Body of pancreas (tissue), 4 donors: ENCODE measurements at regions not wholly inside any gene's neighbourhood (a gene's known extent, or its start where the extent isn't known, plus 50 kb on each side); places are given as distances from the start of the nearest gene placed in this dataset.

Source experiments
- POLR2A ChIP-seq, 3 donors: fragments of 450-650 bp; IDR thresholded peaks; one replicate each; pipeline ENCODE4 v1.6.1; 2016; ENCODE audit warnings: antibody characterized with exemption in 3 of 3, mild to moderate bottlenecking in 2 of 3
- TF ChIP-seq, protein P1 (sequence below), 7 experiments: fragments of 450-650 bp in 4 of 7; fragments of 200-600 bp in 3 of 7; sonication (generic) in 3 of 7; IDR thresholded peaks; one replicate each; pipeline ENCODE4 v1.5.1; 2016 to 2019; ENCODE audit warnings: antibody characterized with exemption in 7 of 7

DNA sequence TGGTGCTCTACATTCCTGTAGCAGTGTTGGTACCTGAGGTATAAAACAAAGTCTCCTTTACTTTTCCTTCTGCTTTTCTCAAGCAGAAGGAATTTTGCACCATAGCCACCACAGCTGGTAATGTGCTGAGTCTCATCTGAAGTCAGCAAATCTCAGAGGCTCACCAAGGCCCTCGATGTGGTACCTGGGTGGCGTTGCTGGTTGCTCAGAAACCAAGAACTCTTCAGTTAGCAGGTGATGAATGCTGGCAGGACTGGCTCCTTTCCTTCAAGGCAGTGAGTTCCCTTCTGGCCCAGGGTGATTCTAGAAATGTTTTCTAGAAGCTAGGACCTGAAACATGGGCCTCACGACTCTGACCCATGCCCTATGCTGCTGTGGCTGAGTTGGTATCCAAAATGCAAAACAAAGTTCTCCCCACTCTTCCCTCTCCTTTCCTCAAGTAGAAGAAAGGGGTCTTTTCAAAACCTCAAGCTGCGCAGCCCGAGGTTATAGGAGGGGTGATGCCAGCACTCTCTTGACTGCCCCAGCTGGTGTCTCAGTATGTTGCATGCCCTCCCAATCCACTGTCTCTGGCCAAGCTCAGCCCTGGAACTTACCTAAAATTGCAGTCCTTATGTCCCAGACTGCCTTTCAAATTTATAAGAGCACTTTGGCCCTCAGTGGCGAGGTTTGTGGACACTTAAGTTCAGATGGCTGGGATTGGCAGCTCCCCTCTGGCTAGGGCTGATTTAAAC is 592.3 kb downstream of the FRK start:
- TF ChIP-seq POLR2A (IDR thresholded peaks at IDR 0.05), result no peak
- TF ChIP-seq, protein P1, sequence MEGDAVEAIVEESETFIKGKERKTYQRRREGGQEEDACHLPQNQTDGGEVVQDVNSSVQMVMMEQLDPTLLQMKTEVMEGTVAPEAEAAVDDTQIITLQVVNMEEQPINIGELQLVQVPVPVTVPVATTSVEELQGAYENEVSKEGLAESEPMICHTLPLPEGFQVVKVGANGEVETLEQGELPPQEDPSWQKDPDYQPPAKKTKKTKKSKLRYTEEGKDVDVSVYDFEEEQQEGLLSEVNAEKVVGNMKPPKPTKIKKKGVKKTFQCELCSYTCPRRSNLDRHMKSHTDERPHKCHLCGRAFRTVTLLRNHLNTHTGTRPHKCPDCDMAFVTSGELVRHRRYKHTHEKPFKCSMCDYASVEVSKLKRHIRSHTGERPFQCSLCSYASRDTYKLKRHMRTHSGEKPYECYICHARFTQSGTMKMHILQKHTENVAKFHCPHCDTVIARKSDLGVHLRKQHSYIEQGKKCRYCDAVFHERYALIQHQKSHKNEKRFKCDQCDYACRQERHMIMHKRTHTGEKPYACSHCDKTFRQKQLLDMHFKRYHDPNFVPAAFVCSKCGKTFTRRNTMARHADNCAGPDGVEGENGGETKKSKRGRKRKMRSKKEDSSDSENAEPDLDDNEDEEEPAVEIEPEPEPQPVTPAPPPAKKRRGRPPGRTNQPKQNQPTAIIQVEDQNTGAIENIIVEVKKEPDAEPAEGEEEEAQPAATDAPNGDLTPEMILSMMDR (IDR thresholded peaks at IDR 0.05), result no peak
